ENCODE measurements at regions not wholly inside any gene's neighbourhood (a gene's known extent, or its start where the extent isn't known, plus 50 kb on each side); places are given as distances from the start of the nearest gene placed in this dataset.

GRCh38 chr17:79521225-79521624 is 89.6 kb downstream of the RBFOX3 start:
- DNase-seq (ENCODE audit: low read depth in 2 of 2): no peak

GRCh38 chr17:79520167-79521165 is 90.4 kb downstream of the RBFOX3 start:
- no peak for DNase-seq (ENCODE audit: low read depth in 2 of 2)

- no peak for DNase-seq (ENCODE audit: low read depth in 2 of 2)
These were observed 91.2 kb downstream of the RBFOX3 start for GRCh38 chr17:79519601-79520000.

- no peak for DNase-seq (ENCODE audit: low read depth in 2 of 2)
These were observed 92.0 kb downstream of the RBFOX3 start for GRCh38 chr17:79518585-79519523.

GRCh38 chr17:79517827-79518584 is 92.8 kb downstream of the RBFOX3 start:
- DNase-seq (ENCODE audit: low read depth in 2 of 2): no peak

- no peak for DNase-seq (ENCODE audit: low read depth in 2 of 2)
These were observed 94.9 kb downstream of the RBFOX3 start for GRCh38 chr17:79515646-79516571.

- no peak for DNase-seq (ENCODE audit: low read depth in 2 of 2)
These were observed 95.7 kb downstream of the RBFOX3 start for GRCh38 chr17:79515110-79515509.

- DNase-seq (ENCODE audit: low read depth in 2 of 2): no peak
These were observed 96.9 kb downstream of the RBFOX3 start for GRCh38 chr17:79513820-79514535.

DNA sequence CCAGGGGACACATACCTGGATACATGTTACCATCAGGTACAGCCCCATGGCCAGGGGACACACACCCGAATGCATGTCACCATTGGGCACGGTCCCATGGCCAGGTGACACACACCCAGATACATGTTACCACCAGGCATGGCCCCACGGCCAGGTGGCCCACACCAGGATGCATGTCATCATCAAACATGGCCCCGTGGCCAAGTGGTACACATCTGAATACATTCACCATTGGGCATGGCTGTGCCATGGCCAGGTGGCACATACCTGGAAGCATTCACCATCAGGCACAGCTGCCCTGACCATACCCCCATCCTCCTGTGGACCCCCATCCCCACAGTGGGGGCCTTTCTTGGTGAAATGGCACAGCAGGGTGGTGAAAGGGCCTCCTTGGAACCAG is 97.6 kb downstream of the RBFOX3 start:
- no peak for DNase-seq (ENCODE audit: low read depth in 2 of 2)

DNA sequence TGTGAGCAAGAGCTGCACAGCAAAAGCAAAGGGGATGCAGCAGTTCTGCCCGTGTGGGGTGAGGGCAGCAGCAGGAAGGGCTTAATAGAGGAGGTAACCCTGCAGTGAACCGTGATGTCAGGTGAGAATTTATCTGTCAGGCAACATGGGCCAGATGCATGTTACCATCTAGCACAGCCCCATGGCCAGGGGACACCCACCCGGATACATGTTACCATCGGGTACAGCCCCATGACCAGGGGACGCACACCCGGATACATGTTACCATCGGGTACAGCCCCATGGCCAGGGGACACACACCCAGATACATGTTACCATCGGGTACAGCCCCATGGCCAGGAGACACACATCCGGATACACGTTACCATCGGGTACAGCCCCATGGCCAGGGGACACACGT is 99.4 kb downstream of the RBFOX3 start:
- no peak for DNase-seq (ENCODE audit: low read depth in 2 of 2)

DNA sequence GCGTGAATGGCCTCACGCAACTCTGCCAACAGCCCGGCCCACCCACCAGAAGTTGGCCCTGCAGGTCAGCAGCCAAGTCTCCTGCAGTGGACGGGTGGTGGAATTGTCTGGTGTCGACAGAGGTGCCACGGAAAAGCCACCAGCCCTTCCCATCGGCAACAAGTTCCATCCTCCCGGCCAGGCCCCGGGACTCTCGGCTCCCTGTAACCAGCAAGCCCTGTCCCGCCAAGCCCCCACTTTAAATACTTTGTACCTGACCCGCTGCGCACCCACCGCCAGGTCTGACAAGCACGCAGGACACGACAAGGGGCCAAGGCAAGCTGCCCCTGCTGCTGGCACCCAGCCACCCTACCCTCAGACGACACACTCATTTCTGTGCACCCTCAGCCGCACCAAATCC is 100.8 kb downstream of the RBFOX3 start:
- no peak for DNase-seq (ENCODE audit: low read depth in 2 of 2)

DNA sequence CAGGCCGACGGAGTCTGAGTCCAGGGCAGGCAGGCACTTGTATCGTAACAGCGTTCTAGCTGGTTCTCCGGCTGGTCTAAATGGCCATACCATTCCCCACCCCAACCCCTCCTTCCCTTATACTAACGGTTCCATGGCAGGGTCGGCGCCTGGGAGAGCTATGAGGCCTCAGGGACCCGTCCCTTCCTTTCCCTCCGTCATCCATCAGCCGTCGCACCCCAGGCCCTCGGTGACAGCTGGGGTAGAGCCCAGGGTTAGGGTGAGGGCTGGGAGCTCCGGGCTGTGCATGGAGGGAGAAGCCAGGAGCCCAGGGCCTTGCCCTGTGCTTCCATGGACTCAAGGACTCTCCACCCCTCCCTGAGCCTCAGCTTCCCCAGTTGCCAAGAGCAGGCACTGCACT is 101.4 kb downstream of the RBFOX3 start:
- DNase-seq (ENCODE audit: low read depth in 2 of 2): no peak

DNA sequence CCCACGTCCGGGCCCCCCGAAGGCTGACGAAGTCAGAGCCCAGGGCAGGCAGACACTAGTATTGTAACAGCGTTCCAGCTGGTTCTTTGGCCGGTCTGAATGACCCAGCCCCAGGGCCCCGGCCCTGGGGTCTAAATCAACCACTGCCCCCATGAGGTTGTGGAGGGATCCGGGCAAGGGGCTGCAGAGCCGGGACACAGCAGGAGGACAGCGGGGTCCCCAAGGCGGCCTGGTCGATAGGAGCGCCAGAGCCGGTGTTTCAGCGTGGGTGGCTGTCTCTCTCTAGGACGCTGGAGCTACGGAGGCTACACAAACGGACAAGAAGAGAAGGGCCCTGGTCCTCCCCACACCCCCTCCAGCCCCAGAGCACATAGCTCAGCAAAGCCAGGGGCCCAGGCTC is 101.8 kb downstream of the RBFOX3 start:
- DNase-seq (ENCODE audit: low read depth in 2 of 2): no peak

DNA sequence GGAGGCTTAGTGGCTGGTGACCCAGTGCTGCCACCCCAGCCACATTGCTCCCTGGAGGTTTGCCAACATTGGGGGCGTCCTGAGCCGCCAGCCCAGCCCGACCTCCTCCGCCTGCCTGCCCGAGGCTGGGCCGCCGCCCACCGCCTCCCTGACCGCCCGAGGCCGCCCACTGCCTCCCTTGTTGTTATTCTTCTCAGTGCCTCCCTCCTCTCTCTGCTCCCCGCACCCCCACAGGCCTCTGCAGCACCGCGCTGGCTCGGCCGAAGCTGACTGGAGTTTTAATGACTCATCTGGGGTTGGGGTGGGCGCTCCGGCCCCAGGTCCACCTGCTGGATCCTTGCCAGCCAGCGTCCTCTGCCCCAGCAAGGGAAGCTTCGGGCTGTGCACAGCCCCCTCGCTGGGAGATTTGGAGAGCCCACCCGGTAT is 102.5 kb downstream of the RBFOX3 start:
- no peak for DNase-seq (ENCODE audit: low read depth in 2 of 2)

DNA sequence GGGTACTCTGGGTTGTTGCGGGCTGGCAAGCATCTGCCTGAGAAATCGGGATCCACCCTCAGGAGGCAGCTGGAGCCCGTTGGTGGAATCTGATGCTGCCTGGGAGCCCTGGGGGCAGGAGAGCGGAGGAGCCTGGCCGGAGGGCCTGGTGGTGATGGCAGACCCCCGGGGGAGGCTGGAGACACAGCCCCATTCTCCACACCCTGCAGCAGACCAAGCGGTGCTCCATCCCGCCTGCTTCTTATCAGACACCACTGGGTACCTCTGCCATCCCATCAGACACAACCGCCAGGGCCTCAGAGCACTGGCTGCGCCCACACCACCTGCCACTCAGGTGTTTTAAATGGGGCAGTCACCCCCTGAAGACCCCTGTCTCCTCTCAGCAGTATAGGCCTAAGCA is 103.9 kb downstream of the RBFOX3 start:
- DNase-seq (ENCODE audit: low read depth in 2 of 2): no peak

GRCh38 chr17:79506150-79506870 is 104.5 kb downstream of the RBFOX3 start:
- no peak for DNase-seq (ENCODE audit: low read depth in 2 of 2)

DNA sequence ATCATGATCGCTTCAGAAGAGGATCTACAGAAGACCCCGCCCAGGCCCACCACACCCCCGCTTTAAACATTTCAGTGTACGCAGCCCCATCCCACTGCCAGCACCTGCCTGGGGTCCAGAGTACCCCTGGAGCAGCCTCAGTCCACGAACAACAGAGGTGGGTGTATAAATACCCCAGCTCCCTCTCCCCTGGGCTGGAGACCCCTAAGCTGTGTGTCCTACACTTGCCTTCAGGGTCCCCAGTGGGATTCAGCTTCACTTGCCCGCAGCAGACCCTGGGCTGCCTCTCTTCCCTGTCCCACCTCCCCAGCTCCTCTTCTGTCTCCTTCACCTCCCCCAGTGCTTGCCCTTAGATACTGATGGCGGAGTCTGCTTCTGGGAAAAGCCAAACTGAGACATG is 105.7 kb downstream of the RBFOX3 start:
- no peak for DNase-seq (ENCODE audit: low read depth in 2 of 2)

DNA sequence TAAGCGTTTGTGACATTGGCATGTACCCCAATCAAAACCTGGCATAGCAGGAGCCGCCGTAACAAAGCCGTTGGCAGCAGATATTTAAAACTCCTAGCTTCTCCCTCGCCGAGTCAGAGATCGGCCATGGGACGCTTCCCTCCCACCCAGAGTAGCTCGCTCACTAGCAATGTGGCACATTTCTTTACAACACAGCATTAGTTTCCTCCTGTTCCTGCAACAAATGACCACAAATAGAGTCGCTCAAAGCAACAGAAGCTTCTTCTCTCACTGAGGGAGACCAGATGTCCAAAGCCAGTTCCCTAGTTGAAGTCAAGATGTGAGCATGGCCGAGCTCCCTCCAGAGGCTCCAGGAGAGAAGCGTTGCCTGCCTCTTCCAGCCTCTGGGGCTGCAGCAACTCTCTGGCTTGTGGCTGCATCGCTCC is 106.7 kb downstream of the RBFOX3 start:
- no peak for DNase-seq (ENCODE audit: low read depth in 2 of 2)

- no peak for DNase-seq (ENCODE audit: low read depth in 2 of 2)
These were observed 107.6 kb downstream of the RBFOX3 start for GRCh38 chr17:79503126-79503839.

All from stimulated activated CD4-positive, alpha-beta T cell treated with anti-CD3 and anti-CD28 coated beads, Interleukin-1b, Interleukin-23, amount 100 ng/mL, for 4 hours (primary cell).